ENCODE measurements at regions not wholly inside any gene's neighbourhood (a gene's known extent, or its start where the extent isn't known, plus 50 kb on each side); places are given as distances from the start of the nearest gene placed in this dataset.

DNA sequence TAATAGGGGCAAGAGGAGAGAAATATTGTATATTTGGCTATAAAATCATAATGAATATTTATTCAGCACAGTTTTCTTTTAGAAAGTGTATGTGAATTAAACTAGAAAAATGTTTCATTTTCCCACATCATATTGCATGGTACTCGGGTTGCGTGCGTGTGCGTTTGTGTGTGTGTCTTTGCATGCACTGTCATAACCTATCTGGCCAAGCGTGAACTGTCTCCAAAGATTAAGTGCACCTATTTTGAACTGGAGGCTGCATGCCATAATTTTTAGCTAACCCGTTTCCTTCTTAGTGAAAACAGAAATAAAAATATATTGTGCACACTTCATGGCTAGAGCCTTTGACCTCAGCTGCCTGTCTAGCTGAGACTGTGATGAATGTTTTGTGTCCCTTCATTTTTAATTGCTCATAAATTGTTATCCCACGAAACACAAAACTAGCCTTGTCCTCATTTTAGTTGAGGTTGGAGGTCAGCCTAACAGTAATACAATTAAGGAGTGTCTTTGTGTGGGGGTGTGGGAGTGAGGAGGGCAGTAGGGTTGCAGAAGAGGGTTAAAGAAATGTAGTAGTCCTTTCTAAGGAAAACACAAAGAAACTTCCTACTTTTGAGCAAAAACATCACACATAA lies 336.1 kb upstream of the POU3F2 start:
- DNase-seq: no peak

DNA sequence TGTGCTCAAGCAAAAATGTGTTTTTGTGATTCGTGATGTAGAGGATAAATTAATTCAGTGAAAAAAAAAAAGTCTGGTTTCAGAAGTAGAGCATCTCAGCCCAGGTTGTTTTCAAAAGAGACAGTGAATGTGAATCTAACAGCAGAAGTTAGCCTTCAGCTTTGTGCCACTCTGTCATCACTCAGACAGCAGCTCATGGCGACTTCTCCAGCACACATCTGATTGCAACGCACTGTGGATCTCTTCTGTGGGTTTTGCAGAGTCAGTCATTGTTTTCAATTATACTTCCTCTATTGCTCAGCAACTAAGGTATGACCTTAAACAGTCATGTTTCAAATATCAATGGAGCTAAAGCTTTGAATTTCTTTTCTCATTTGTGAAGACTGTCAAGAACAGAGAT lies 335.5 kb upstream of the POU3F2 start:
- no peak for DNase-seq

DNA sequence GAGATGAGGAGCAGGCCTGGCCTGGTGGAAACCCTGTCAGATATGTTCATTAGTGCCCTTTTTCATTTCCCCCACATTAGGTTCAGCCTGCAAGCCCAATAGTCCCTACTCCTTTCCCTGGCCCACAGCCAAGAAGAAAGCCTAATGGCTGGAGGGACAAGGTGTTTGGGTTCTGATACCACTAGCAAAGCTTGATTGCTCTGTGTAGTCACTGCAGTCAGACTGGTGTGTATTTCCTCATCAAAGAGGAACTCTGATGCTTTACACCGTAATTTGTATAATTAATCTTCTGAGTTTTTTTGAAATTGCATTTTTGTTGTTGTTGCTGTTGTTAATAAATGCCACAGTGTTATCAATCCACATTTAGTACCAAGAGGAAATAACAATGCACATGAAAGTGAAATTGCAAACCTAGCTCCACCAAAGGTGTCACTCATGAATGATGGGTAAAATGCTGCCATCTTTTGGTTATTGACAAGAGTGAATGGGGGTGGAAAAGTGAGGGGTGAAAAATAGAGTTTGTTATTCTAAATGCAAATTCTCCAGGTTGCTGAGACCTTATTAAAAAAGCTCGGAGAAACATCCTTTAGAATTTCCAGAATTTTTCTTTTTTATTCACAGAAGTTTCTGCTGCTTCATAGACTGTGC lies 320.2 kb upstream of the POU3F2 start:
- no peak for DNase-seq

DNA sequence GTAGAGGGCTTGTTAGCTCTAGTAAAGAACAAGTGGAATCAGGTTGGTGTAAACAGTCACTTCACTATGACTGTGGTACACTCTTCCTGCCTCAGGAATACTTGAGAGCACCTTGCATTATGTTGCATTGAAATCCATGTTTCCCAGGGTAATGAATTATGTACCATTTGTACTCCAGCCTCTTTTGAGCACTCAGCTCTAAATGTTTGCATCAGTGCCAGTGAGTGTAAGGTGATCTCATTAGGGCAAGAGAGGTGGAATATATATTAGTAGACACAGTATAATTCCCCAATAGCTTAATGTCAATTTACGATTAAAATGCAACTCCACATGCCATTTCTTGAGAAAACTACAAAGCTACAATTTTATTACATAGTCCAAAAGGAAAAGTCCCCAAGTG lies 319.6 kb upstream of the POU3F2 start:
- DNase-seq: no peak

DNA sequence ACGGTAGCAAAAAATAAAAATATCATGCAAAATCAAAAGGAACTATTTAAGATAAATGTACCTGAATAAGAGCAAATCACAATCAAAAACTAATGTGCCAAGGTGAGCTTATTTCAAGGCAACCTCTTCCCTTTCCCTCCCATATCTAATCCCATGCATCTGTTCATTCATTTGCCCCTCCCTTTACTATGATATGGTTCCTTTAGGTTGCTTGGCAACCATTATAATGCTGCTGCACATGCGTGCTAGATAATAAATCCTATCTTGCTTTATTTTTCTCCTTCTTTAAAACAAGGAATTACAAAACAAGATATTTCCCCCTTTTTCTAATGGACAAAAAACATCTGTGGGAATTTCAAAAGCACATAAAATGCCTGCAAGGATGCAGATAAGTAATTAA lies 318.2 kb upstream of the POU3F2 start:
- no peak for DNase-seq

DNA sequence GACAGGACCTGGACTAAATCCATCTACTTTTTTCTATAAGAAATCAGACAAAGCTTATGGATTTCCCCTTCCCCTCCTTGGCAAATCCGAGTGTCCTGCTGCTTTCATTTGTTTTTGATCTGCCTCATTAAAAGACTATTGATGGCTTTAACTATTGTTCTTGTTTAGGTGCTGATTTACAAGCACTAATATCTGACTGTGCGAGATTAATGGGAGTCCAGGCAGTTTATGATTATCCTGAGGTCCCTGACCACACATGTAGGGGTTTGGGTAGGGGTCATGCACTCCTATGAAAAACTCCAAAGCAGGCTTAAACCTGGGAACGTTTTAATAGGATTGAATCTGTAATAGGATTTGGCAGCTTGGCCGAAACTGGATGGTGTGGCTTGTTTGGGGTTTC lies 317.5 kb upstream of the POU3F2 start:
- DNase-seq: no peak

DNA sequence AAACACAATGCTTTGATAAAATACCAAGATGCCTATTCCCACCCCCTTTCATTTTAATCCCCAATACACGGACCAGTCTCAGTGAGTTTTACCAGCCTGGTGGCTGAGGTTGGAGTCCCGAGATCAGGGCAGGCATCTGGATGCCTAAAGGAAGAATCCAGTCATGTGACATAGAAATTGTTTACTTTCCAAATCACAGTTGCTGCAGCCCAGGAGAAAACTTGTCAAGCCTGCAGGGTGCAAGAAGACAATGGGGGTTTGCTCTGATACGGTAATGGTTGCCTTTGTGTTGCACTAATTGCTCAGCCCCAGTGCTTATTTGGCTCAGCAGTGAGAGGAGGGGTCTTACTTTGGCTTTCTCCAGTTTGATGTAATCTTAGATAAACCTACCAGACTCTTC lies 308.5 kb upstream of the POU3F2 start:
- DNase-seq: no peak

DNA sequence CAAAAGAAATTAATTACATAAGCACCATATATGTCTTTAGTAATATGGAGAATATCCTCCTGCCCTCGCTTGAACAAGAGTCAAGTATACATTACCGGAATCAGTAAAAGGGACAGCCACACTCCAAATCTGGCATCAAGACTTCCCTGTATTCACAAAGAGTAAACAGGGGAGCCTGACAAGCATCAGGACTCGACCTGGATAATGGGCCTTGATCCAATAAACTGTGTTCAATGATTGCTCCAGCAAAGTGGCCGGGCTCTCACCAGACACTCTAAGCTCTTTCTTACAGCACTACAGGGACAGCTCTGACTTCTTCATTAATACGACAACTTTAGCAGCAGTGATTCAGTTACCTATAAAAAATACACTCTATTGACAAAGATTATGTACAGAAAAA lies 307.9 kb upstream of the POU3F2 start:
- DNase-seq: no peak

DNA sequence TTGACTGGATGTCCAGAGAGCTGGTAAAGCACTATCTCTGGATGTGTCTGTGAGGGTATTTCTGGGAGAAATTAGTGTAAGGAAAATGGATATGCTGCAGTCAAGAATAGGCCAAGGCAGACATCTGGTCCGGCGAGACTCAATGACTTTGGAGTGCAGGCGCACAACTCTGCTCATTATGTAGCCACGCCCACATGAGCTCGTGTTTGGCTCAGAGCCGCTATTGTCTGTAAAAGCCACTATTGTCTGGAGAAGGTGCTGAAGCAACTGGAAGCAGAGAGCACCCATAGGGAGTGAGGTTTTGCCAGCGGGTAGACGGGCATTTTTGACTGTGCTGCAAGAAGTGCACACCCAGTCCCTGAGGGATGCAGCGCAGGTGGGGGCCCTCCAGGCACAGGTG lies 305.0 kb upstream of the POU3F2 start:
- no peak for DNase-seq

DNA sequence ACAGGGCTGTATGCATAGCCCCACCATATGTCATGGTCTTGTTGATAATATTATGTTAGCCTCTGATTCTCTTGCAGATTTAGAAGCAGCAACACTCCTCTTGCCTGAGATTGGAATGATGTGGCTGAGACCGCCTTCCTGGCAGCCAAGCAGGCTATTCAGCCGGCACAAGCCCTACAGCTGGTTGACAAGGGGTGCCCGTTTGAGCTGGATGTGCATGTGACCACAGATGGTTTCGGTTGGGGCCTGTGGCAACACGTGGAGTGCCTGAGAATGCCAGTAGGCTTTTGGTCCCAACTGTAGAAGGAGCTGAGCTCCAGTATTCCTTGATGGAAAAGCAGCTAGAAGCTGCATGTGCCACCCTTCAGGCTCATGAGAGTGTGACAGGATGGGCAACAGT lies 303.6 kb upstream of the POU3F2 start:
- no peak for DNase-seq

DNA sequence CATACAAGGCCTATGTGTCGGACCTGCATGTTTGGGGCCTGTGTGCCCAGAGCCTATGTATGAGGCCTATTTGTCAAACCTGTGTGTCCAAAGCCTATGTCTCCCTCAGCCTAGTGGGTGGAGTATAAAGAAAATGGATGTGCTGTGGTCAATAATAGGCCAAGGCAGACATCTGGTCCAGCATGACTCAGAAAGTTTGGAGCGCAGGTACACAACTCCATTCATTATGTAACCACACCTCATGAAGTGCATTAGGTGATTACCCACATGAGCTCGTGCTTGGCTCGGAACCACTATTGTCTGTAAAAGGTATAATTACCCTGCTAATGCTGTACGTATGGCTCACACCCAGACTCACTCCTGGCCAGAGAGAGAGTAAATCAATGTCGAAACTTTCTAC lies 302.4 kb upstream of the POU3F2 start:
- no peak for DNase-seq

DNA sequence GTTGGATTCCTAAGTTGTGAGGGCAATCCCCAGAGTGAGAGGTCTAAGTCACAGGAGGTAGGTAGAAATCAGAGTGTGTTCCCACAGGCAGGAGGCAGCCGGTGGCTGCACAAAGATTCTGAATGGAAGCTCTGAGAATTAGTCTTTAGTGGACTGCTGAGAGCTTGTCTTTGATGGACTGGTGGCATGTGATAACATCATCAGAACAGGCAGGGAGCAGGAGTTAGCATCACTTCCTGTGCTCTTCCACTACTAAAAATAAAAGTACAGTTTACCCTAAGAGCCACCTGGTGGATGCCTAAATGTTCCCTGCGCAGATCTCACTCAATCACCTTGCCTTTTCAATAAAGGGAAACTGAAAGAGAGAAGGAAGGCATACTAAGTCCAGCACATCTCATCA lies 294.6 kb upstream of the POU3F2 start:
- peak; percentile 1 for DNase-seq

DNA sequence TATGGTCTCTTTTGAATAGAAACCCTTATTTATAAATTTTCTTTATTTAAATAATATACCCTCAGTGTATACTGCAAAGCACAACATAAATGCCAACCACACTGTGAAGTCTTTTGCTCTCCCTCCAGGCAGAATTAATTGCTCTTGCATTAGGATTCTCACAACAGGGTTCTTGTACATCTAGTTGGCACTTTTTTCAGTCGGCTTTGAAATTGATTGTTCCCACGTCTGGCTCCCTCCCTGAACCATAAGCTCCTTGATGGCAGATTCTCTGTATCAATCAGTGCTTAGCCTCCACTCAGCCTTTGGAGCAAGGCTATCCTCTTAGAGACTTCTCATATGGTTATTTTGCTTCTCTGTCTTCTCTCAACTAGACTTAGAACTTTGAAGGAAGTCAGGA lies 288.0 kb upstream of the POU3F2 start:
- no peak for DNase-seq

DNA sequence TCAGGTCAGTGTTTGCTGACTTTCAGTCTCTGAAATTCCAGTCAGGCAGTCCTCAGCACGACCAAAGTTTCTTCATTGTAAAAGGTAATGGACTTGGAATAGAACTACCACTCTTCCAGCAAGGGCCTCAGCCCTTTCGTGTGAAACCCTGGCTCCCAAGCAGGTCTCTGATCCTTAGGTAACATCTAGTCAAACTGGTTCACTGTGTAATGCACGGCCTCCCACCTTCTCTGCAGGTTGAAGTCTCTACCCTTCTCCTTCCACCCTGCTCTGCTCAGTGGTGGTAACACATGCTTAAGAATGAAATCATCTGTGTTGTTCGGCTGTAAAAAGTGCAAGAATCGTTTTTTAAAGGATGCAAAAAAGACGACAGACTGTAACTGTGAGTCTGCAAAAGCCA lies 287.2 kb upstream of the POU3F2 start:
- no peak for DNase-seq

DNA sequence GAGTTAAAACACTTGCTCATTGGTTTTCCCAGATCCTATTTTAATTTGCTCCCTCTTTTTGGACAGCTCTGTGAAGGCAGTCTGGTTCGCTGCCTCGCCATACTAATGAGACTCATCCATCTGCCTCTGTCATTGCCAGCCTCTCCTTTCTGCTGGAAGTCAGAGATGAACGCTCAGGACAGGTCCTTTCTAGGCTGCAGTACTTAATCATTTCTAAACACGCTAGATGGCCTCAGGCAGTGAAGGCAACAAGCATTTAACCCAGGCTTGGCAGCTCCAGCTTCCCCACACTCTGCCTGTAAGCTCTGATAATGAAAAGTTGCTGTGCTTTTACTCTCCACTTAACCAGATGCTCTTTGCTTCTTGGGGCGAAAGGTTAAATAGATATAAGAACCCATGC lies 286.7 kb upstream of the POU3F2 start:
- DNase-seq: no peak

DNA sequence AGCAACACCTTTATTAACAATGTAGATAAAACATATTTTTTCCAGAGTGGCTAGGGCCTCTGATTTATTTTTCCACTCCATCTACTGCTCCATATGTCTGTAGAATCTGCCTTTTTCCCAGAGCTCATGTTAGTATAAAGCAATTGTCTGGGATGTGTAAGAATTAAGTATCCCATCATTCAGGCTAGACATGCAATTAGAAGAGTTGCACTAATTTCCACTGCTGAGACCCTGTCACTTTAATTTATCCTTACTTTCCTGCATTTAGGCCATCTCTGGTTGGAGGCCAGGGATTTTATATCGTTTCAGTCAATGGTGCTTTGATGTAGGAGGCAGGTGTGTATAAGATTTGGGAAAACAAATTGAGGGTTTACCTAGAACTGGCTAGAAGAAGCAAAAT lies 286.1 kb upstream of the POU3F2 start:
- no peak for DNase-seq

DNA sequence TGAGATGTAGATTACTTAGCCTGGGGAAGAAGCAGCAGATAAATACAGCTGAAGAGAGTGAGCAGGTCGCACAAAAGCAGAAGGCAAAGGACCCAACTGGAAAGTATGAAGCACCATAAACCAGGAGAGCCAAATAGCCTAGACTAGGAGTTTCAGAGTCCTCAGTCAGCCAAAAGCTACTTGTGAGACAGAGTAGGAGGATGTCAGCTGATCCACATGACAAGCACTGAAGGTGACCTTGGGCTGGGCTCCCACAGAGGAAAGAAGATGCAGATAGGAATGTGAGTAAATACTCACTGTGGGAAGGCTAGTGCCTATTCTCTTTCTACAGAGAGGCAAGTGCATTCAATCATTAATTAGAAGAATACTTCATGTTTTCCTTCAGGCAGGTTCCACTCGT lies 274.0 kb upstream of the POU3F2 start:
- no peak for DNase-seq

DNA sequence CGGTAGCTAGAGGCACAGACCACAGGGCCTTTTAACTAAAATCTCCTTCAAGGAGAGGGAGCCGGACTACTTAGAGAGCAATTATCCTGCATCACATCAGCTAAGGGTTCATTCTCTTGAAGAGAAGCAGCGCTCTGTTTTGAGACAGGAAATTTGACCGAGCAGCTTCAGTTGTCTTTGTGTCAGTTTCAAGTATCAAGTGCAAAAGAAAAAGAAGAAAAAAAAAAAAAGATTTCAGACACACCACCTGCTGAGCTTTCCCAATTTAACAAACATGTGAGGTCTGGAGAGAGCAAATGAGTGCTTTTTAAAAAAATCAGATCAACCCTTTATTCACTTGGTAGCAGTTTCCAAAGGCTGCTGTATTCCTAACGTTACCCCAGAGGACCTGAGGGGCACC lies 273.5 kb upstream of the POU3F2 start:
- no peak for DNase-seq

DNA sequence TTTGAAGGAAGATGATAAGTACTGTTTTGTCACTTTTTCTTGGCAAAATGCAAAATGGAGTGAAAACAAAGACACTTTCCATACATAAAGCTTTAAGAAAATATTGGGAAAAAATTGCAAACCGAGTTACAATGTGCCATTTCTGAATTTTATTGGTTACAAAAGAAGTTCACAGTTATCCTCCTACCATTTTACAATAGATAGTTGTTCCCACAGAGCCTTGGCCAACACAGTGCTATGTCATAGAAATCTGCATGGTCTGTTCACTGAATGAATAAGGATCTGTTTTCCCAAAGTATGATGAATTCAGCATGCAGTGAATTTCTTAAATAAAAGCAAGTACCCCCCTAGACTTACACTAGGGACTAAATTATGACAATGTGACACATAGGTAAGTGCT lies 268.2 kb upstream of the POU3F2 start:
- no peak for DNase-seq

DNA sequence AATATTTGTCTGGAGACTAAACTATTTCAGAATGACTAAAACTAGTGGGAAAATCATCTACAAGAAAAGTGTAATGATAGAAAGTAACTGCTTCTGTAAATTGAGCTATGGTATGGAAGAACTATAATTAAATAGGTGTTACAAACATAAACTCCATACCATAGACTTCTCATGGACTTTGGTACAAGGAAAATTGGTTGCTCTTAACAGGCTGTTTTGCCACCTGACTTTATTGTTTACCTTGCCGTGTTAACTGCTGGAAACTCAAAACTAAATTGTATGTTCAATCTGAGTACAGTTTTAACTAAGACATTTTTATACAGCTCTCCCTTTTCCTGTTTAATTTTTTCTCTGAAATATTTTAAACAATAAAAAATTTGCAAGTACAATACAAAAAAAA lies 261.8 kb upstream of the POU3F2 start:
- no peak for DNase-seq

DNA sequence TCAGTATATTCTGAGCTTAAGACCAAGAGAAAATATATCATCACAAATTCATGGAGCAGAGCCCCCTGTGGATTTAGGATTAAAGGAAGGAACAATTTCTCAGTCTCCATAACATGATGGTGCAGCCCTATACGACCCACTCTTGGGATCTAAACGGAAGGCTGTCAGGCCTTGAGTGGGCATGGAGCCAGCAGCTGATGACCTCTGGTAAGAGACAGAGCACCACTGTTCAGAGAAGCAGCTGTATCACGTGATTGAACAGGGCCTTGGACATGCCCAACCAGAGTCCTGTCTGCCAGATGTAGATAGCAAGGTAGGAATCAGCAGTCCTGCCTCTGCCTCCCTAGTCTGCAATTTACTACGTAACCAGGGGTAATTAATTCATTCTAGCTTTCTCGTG lies 259.4 kb upstream of the POU3F2 start:
- no peak for DNase-seq

DNA sequence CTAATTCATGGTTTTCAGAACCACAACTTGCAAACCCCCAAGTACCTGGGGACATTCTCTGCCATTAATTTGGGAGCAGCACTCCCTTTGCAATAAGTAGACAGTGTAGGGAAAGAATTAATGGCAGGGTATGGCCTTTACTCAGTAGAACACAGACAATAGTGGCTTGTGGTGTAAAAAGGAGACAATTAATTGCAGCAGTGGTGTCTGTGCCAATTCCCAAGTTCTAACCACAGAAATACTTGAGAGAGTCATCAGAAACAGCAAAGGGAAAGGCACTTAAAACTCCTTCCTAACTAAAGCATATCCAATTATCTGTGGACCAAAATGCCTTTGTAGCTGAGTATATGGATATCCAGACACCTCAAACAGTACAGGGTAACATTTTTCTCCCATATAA lies 257.6 kb upstream of the POU3F2 start:
- DNase-seq: no peak

DNA sequence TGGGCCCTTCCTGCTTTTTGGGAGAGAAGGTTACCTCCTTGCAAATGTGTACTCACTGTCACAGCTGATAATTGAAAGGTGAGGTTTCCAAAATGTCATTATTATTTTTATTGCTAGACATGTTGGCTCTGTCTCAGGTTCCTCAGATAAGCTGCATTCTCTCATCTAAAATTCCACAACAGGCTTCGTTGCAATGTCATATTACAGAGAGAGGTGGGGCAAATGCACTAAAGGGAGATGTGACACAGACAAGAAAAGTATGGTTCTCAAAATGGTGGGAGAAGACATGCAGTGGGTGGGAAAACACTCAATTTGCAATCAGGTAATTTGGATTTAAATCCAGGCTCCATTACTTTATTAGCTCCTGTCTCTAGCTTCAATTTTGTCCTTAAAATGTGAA lies 256.4 kb upstream of the POU3F2 start:
- no peak for DNase-seq

DNA sequence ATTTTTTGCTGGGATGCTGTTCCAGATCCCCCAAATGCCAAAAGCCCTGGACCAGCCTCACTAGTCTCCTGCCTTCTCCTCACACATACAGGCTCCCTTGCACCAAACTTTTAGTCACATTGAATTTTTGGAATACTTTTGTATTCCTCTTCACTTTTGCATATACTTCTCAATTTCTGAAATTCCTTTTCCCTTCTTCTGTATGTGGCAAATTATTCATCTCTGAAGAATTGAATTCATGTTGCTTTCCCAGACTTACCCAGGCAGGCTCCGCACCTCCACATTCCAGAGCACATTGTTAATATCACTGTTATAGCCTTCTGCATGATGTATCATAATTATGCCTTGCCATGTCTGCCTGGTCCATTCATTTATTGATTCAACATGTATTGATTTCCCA lies 255.3 kb upstream of the POU3F2 start:
- no peak for DNase-seq

DNA sequence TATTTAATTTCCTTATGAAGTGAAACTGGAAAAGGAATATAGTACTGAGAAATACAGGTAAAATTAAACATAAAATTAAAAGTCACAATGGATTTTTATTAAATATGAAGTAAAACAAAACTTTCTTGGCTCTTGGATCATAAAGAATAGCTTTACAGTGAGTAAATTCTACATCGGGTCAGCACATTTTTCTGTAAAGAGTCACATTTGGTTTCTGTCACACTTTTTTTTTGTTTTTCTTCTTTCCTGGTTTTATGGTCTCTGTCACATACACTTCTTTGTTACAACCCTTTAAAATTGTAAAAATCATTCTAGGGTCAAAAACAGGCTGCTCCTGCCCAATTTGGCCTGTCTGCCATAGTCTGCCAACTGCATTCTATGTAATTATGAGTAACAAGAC lies 254.4 kb upstream of the POU3F2 start:
- no peak for DNase-seq

DNA sequence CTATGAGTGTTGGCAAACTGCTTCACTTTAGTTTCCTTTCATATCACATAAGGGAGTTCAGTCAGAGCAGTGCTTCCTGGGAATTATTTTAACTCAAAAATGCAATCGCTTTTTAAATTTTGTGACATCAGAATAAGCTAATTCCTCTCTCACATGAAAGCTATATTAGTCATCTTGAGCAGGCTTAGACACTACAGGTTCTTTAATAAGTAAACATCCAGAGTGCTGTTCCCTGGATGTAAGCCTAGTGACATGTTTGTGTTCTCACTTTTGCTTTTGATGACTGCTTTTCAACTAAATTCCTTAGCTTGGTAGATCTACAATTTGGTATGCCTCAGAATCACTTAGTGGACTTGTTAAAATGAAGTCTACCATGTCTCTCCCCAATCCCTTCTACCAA lies 252.7 kb upstream of the POU3F2 start:
- no peak for DNase-seq

Data from activated CD4-positive, alpha-beta T cell treated with anti-CD3 and anti-CD28 coated beads, Interleukin-2, Interleukin-6, amounts not matched to agents 100 ng/mL and 50 ng/mL, durations not matched to agents 16 hours and 8 hours (primary cell).